ENCODE measurements at regions not wholly inside any gene's neighbourhood (a gene's known extent, or its start where the extent isn't known, plus 50 kb on each side); places are given as distances from the start of the nearest gene placed in this dataset.

DNA sequence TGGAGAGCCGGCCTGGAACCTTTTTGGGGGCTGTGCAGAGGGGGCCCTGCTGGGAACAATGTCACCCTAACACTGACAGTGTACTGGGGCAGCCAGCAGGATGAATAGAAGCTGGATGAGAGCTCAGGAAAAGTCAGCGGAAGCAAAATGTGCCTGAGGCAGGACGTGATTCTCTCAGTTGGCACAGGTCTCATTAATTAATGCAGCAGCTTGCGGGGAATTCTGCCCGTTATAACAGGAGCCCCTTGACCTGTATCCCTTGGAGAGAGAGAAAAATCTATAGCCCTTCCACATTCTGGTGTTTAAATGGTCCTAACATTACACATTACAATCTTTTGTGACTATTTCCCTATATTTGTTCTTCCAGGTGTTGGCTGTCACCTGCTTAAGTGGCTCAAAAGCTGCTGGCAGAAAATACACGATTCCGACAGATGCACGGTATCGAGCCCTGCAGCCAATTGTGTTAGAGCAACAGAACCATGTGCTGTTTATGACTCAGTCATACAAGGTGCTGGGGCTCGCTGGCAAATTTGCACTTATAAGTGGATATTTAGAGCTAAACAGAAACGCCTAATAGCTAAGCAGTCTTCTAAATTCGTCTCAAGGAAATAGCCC is 854.7 kb downstream of the AACS start:
- DNase-seq = peak in 1 of 2 experiments; percentile 57

DNA sequence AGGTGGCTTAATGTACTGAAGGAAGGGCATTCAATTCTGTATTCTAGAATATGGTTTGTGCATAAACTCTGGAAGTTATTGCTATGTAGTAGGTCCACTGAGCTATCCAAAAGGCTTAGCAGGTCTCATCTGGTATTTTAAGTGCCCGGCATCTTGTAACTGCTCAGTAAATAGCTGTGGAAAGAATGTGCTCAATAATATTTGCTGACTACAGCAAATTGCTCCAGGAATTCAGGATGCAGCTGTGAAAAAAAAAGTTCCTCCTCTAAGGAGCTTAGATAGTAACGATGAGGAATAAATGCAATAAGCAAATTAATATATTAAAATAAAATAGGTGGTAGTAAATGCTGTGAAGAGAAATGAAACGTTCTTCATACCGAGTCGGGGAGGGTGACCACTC is 857.1 kb downstream of the AACS start:
- no peak for DNase-seq

DNA sequence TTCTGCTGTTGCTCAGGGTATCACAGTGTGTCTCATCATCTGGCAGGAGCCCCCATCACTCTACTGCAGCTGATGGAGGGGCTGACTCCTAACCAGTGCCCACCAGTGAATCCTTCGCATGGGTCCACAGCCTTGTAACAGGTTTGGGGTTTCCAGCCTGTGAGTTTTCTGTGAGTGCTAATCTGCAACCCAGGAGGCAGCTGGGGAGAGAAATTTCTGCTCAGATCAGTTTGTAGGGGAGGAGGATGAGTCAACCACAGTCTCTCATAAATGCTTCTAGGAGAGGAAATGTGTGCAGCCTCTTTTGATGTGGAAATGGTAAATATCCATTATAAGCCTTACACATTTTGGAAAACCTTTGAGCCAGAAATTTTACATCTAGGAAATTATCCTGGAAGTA is 871.3 kb downstream of the AACS start:
- DNase-seq = no peak

DNA sequence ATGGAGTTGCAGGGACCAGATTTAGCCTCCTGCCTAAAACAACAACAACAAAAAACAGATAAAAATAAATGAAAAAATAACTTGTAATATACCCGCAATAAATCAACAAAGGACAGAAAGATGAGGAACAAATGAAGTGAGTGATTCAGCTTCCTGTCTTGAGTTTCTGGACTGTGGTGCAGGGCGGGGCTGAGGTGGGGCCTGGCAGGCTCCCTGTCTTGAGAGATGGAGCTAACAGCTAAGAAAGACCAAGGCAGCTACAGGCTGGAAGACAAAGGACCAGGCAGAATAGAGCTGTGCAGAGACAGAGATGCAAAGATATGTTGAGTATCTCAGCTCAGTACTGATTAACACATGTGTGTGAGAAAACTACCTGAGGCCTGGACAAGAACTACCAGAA is 879.2 kb downstream of the AACS start:
- no peak for DNase-seq

DNA sequence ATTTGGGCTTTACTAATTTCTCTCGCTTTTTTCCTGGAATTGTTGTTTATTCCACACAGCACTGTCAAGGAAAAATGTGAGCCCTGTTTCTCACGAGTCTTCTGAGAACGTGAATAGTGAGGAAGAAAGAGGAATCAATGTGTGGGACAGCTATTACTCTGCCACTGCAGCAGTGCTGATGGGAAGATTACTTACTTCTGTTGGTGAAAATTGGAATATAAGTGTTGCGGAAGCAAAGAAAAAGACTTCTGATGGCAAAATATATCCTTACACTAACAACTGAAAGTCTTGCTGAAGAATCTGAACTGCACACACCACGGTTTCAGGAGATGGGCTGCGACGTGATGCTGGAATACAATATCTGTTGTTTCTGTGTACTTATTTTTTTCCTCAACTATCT is 884.2 kb downstream of the AACS start:
- DNase-seq = no peak

DNA sequence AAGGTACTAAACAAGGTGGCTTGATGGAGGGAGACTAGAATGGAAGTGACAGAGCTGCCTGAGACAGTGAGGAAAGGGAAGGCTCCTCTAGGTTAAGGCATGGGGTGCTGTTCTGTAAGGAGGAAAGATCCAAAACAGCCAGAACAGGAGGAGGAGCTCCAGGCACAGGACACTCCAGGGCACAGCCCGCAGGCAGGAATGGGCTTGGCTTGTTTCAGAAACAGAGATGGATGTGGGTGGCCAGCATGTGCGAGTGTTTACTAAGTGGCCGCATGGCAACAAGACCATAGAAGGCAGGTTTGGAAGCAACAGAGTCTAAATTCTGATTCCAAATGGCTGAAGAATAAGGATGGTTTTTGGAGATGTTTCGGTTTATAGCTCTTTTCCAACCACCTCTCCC is 889.1 kb downstream of the AACS start:
- DNase-seq = no peak

DNA sequence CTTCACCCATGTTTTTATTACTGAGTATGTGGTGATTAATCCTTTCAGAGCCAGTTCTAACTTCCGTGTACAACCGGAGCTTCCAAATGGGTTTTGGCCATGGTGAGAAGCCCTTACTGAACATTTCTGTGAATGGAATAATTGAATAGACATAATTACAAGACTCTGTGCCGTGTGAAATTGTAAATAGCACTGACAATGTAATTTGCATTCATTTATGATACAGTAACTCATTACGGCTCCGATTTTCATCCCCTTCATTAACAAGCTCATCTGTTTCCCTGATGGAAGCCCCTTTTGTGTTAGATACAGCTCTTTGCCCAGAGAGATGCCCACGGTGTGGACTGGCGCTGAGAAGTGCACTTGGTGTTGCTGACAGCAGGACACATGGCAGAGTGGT is 891.0 kb downstream of the AACS start:
- no peak for DNase-seq

DNA sequence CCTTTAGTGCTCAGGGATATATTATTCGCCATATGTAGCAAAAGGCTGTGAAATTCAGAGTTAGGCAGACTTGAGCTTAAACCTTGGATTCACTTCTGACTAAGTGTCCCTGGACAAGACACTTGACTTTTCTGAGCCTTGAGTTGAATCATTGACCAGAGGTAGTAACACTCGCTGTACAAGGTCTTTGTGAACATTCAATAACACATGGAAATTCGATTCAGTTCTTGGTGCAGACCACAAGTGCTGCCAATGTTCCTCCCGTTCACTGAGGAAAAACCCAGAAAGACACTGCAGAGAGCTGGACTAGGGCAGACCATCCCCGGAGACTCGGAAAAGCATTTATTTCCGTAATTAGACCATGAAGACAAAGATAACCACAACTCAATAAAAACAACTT is 901.4 kb downstream of the AACS start:
- DNase-seq = no peak

DNA sequence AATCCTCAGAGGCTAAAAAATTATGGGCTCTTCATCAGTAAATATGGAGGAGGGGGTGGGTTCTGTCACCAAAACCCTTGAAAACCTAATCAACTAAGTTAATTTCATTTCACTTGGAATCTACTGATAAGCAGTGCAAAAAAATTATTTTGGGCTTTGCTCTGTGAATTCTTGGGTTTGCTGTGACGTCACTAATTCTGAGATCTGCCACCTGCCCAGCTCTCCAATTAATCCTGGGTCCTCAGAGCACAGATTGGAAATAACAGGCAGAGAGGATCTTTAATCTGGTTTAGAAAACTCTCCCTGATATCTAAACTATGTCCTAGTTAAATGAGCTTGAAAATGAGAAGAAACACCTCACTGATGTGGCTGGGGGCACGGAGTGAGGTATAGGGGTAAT is 903.2 kb downstream of the AACS start:
- peak in 1 of 2 experiments; percentile 22 for DNase-seq

DNA sequence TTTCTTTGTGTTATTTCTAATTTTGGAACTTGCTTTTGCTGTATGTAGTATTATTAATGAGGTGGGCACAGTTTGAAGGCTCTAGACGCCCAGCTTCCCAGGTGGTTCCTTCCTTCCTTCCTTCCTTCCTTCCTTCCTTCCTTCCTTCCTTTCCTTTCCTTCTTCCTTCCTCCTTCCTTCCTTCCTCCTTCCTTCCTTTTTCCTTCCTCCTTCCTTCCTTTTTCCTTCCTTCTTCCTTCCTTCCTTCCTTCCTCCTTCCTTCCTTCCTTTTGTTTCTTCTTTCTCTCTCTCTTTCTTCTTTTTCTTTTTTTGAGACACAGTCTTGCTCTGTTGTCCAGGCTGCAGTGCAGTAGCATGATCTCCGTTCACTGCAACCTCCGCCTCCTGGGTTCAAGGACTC is 906.7 kb downstream of the AACS start:
- DNase-seq = no peak

DNA sequence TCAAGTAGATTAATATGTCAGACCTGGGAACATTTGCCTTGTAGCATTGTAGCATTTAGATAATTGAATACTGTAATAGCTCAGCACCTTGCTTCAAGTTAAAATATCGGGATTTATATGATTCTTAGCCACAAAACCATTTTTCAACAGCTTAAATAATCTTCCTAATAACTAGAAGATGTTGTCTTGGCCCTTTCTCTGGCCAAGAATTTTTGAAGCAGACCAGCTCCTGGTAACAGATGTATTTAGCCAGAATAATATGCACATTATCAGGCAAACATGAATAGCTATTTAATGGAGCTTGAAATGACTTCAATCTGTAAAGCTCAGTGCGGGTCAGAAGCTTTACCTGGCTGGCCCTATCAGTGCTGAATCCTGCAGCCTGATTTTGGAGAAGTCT is 913.1 kb downstream of the AACS start:
- DNase-seq = no peak

DNA sequence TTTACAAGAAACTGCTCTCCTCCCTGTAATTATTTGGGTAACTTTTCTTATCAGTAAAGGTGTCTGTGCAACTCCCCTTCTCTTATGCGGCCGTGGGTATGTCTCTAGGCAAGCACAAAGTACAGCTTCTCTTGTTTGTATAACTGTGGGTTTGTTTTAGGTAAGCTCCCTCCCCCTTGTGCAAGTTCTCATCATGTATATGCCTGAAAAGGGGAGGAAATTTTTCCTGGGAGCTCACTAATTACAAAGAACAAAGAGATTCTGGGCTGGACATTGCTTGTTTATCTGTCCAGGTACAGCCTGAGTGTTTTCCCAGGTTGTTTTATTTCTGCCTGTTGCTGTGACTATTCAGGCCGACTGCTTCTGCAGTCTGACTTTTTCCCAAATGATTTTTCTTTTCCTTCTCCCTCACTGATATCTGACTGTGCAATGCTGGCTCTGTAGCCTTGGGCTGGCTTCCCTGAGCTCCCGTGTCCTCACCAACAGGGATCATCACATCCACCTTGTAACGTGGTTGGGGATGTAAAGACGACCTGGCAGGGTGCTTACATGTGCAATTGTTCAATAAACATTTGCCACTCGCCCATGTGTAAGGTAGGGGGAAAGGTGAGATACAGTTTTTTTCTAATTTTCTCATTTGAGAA is 916.5 kb downstream of the AACS start:
- DNase-seq = no peak

DNA sequence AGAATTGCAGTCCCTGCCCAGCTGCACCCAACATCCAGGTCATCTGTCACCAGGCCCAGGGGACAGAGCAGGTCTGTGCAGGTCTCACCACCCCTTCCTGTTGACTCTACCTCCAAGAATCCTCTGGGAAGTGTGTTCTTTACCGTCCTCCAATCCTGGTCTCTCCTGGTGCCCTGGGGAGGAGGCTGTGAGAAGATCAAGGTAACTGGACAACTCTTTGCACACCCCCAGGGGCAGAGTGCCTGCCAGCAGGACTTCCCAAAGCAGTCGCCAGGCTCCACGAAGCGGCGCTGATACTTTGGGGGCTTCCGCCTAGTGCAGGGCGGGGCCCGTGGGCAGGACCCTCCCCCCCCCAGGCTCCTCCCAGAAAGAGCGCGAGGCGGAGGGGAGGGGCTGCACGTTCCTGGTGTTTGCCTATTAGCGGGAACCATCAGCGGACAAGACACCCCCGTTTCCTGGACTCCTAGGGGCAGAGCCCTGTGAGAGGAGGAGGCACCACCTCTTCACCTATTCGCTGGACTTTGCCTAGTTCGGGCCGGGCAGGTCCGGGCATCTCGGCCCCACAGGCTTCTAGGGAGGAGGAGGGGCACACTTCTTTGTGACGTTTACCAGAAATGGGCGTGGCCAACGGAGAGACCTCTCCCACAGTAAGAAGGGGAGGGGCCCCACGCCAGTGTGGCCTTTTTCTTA is 918.0 kb downstream of the AACS start:
- peak; percentile 51 to 53 for DNase-seq

DNA sequence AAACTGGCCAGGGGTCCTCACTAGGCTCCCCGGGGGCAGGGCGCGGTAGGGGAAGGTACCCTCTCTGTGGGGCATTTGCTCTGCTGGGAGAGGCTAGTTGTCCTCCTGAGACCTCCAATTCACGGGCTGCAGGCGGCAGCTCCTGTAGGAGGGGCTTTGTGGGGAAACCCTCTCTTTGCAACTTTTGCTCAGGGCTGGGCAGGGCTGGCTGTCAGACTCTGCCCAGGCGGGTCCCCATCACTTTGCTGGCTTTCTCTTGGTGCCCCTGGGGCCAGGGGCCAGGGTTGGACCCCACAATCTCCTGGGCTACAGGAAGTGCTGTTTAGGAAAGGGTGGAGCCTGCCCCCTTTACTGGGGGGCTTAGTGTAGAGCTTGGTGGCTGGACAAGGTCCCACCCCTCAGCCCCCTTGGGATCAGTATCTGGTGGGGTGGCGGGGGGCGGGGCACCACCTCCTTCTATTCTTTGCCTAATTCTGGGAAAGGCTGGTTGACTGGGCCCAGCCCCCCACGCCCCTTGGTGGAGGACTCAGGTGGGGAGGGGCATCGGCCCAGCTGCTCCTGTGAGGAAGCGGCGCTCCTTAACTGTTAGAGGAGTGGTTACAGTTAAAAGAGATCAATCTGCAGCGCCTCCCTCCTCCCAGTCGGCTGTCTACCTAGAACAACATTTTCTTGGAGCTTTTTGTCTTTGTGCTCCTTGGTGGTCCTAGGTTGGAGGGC is 918.7 kb downstream of the AACS start:
- peak; percentile 4 to 64 for DNase-seq

DNA sequence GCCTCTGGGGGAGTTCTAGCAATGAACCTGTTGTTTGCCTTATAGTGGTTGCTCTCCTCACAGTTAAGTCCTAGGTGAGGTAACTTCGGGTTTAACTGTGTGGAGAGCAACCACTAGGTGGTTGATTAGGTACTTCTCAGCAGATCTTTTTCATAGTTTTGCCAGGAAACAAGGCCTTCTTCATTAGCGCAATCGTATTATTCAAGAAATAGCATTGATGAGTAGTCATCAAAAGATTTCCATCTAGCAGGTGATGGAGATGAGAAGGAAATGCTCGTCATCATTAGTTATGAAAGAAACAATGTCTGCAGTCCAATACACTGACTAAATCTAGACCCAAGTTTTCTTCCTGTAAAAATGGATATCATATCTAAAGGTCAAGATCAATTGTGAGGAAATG is 923.3 kb downstream of the AACS start:
- DNase-seq = no peak

DNA sequence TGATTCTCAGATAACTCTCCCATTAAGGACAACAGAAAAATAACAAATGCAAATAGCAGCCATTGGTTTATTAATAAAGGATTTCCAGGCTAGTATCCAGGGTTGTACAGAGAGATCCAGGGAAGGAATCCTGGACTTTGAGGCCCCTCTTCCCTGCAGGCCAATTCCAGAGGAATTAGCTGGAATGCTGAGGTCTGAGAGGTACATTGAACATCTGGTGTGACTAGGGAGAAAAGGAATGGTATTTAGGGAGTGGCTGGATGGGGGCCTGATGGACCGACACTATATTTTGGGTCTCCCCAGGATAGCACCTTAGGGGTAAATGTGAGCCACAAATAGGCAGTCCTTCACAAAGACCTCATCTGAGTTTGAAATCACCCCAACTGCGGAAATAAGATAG is 924.5 kb downstream of the AACS start:
- no peak for DNase-seq

DNA sequence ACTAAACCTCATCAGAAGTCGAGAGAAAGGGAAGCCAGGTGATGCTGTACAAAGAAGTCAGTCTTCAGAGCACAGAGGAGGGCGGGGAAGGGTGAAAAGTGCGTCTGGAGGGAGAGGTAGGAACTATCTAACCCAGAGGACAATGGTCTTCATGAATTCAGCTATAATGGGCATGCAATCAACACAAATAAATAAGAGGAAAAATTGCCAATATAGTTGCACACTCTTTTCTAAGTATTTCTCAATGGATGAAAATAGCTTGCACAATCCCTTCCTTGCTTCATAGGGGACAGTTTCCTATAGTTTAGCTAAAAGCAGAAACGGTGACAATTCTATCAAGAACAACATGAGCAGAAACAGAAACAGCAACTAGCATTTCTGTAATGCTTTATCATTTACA is 931.2 kb downstream of the AACS start:
- no peak for DNase-seq

DNA sequence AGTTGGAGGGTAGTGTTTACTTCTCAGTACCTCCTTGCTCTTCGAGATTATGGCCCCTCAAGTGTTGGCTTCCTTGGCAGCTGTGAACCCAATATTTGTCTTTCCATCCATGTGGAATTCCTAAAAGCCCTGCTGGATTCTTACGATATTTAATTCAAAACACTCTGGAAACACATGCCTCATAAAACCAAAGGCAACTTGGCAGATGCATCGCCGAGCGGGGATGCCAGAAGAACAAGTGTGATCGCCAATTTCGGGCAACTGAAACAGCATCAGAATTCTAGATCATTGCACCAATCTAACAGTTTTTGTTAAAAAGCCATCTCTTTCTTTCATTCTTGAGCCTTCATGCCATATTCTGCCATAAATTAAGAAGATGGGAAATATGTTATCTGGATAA is 934.4 kb downstream of the AACS start:
- no peak for DNase-seq

DNA sequence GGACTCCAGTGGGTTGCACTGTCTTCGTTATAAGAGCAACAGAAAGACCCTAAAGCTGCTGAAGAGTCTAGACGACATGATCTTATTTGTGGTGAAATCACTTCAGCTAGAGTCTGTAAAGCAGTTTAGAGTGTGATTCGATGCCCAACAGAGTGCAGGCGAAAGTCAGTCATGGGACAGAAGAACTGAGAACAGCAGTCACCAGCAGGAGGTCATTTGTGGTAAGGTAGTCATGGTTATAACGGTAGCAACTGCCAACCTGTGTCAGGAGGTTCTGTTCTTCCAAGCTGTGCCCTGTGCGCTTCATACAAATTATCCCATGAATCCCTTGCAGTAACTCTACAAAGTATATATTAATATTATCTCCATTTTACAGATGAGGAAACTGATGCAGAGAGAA is 954.1 kb downstream of the AACS start:
- DNase-seq = no peak

DNA sequence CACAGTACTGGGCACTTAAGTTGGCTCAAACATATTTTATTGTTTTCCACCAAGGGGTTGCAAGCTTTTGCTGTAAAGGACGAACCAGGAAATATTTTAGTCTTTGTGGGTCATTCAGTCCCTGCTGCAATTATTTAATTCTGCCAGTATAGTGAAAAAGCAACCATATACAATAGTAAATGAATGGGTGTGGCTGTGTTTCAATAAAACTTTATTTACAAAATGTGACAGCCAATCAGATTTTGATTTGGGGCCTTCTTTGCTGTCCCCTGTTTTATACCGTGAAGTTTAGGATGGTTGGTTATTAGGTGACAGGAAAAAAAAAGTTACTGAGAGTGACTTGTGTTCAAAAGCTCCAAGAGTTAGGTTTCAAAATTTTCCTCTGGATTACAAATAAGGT is 956.4 kb downstream of the AACS start:
- no peak for DNase-seq

DNA sequence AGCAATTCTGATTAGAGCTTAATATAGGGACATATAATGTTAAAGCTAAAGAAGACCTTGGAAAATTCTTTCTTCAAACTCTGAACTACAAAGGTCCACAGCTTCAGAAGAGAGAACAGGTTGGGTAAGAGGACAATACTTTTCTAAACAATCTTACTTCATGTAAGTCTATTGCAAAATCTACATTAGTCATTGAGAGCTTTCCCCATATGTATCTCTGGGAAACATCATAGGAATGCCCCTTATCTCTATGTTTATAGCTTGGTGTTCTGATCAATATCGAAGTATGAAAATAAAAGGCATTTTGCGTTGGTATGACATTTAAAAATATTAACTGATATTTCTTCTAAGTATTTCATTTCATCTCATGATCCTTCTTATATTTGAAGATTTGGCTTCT is 962.6 kb downstream of the AACS start:
- DNase-seq = no peak

DNA sequence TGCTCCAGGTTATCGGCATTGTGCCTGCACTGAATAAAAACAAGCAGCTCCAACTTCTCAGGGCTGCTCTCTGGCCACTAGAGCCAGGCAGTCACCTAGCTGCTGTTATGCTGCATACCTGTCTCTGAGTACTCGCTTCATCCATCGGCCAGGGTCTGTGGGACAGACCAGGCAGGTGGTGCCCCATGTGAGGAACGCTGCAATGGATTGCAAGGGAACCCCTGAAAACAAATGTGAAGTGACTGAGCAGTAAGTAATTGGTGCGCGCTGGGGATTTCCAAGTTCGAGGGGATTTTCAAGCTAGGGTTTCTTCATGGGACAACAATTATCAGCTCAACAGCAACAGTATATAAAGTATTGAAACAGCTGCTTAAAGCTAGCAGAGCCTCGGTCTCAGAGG is 965.3 kb downstream of the AACS start:
- no peak for DNase-seq

DNA sequence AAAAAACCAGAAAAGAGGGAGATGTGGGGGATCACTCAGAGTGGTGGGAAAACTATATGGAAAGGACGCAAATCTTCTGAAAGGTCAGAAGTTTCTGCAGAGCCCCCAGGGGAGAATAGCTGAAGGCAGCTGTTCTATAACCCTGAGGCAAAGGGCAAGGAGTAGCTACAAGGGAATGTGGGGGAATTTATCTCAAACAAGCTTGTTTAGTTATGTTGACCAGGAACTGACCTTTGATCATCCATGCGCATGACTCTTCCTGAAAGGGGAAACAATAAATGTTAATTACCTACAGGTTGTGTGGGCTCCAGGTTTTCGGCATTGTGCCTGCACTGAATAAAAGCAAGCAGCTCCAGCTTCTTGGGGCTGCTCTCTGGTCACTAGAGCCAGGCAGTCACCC is 968.5 kb downstream of the AACS start:
- DNase-seq = no peak

DNA sequence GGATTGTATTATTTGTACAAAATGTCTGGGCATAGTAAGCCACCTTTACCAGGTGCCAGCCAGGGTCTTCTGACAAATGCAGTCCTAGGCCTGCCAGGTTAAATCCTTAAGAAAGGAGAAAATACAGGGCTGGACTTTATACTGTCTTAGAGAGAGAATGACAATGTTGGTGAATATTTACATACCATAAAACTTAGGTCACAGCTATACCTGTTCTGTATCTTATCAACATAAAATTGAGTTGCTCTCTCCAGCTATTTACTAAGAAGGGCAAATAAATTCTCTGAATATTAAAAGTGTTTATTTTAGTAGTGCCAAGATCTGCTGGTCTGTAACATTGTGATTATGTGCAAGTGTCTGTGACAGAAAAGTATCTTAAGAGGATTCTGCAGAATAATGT is 971.1 kb downstream of the AACS start:
- no peak for DNase-seq
